Dendritic cell treated with granulocyte-macrophage colony-stimulating factor and Interleukin-4, amounts not matched to agents 40 ng/mL and 50 ng/mL, for 4 days (primary cell): ENCODE measurements at regions not wholly inside any gene's neighbourhood (a gene's known extent, or its start where the extent isn't known, plus 50 kb on each side); places are given as distances from the start of the nearest gene placed in this dataset.

ENCODE experiments used
- H3K27ac Mint-ChIP-seq: one replicate; pipeline ENCODE4 v1.8.0; 2022; ENCODE audit warnings: mild to moderate bottlenecking, mixed read lengths
- H3K27me3 Mint-ChIP-seq: one replicate; pipeline ENCODE4 v1.8.0; 2022; ENCODE audit warnings: mild to moderate bottlenecking, mixed read lengths
- H3K36me3 Mint-ChIP-seq: one replicate; pipeline ENCODE4 v1.8.0; 2022; ENCODE audit warnings: low read depth, mixed read lengths
- H3K4me1 Mint-ChIP-seq: one replicate; pipeline ENCODE4 v1.8.0; 2022; ENCODE audit warnings: low read depth, mixed read lengths
- H3K4me3 Mint-ChIP-seq: one replicate; pipeline ENCODE4 v1.8.0; 2022; ENCODE audit warnings: mild to moderate bottlenecking, moderate library complexity, mixed read lengths
- H3K9me3 Mint-ChIP-seq: one replicate; pipeline ENCODE4 v1.8.0; 2022; ENCODE audit warnings: mixed read lengths
- intact Hi-C: fragments of 100-400 bp; cut with micrococcal nuclease; formaldehyde crosslinking; loops from one replicate; pipeline ENCODE4 v1.15.0; 2022

- Mint-ChIP-seq H3K4me1 (no peaks in the 10 kb centered on the region), H3K4me3 (no peak overlapping the region), H3K36me3 (no peaks in the 10 kb centered on the region), H3K27ac (no peak overlapping the region), H3K9me3 (peaks cover 7% of the 10 kb centered on the region), H3K27me3 (no peaks in the 10 kb centered on the region)
- intact Hi-C loops, result no loop called here
These were observed 224.9 kb upstream of the FAT1 start for GRCh38 chr4:186948361-186949242.

- H3K27me3 Mint-ChIP-seq, result no peaks in the 10 kb centered on the region
- H3K36me3 Mint-ChIP-seq, result no peaks in the 10 kb centered on the region
- H3K4me3 Mint-ChIP-seq, result no peak overlapping the region
- H3K27ac Mint-ChIP-seq, result no peak overlapping the region
- H3K9me3 Mint-ChIP-seq, result peaks cover 19% of the 10 kb centered on the region
- H3K4me1 Mint-ChIP-seq, result no peaks in the 10 kb centered on the region
- intact Hi-C loops, result no loop called here
These were observed 226.2 kb upstream of the FAT1 start for GRCh38 chr4:186949847-186950246.

- Mint-ChIP-seq H3K36me3 (no peaks in the 10 kb centered on the region), H3K4me1 (no peaks in the 10 kb centered on the region), H3K4me3 (no peak overlapping the region), H3K27ac (no peak overlapping the region), H3K9me3 (peaks cover 32% of the 10 kb centered on the region), H3K27me3 (no peaks in the 10 kb centered on the region)
- intact Hi-C loops, result no loop called here
These were observed 229.1 kb upstream of the FAT1 start for GRCh38 chr4:186952709-186953108.

GRCh38 chr4:186953599-186954260 is 230.1 kb upstream of the FAT1 start:
- peaks cover 40% of the 10 kb centered on the region for H3K9me3 Mint-ChIP-seq
- H3K27me3 Mint-ChIP-seq, result no peaks in the 10 kb centered on the region
- intact Hi-C loops, result no loop called here
- H3K27ac Mint-ChIP-seq, result no peak overlapping the region
- no peaks in the 10 kb centered on the region for H3K4me1 Mint-ChIP-seq
- no peaks in the 10 kb centered on the region for H3K36me3 Mint-ChIP-seq
- no peak overlapping the region for H3K4me3 Mint-ChIP-seq

- intact Hi-C loops, result no loop called here
- peaks cover 40% of the 10 kb centered on the region for H3K9me3 Mint-ChIP-seq
- no peaks in the 10 kb centered on the region for H3K27me3 Mint-ChIP-seq
- H3K27ac Mint-ChIP-seq, result no peak overlapping the region
- no peak overlapping the region for H3K4me3 Mint-ChIP-seq
- no peaks in the 10 kb centered on the region for H3K4me1 Mint-ChIP-seq
- no peaks in the 10 kb centered on the region for H3K36me3 Mint-ChIP-seq
These were observed 230.9 kb upstream of the FAT1 start for GRCh38 chr4:186954509-186954908.

GRCh38 chr4:186954956-186955355 is 231.3 kb upstream of the FAT1 start:
- H3K27me3 Mint-ChIP-seq, result no peaks in the 10 kb centered on the region

GRCh38 chr4:186957952-186958555 is 234.4 kb upstream of the FAT1 start:
- Mint-ChIP-seq H3K27ac (no peak overlapping the region), H3K27me3 (no peaks in the 10 kb centered on the region), H3K4me3 (no peak overlapping the region), H3K9me3 (peaks cover 38% of the 10 kb centered on the region), H3K4me1 (no peaks in the 10 kb centered on the region), H3K36me3 (no peaks in the 10 kb centered on the region)
- intact Hi-C loops, result no loop called here

More at GRCh38 chr4:186954956-186955355, 231.3 kb upstream of the FAT1 start:
- Mint-ChIP-seq H3K4me3 (no peak overlapping the region), H3K4me1 (no peaks in the 10 kb centered on the region), H3K9me3 (peaks cover 40% of the 10 kb centered on the region), H3K36me3 (no peaks in the 10 kb centered on the region), H3K27ac (no peak overlapping the region)
- intact Hi-C loops, result no loop called here

GRCh38 chr4:186958726-186959350 is 235.2 kb upstream of the FAT1 start:
- no peaks in the 10 kb centered on the region for H3K36me3 Mint-ChIP-seq
- peaks cover 30% of the 10 kb centered on the region for H3K9me3 Mint-ChIP-seq
- H3K4me3 Mint-ChIP-seq, result no peak overlapping the region
- no peak overlapping the region for H3K27ac Mint-ChIP-seq
- no peaks in the 10 kb centered on the region for H3K4me1 Mint-ChIP-seq
- H3K27me3 Mint-ChIP-seq, result no peaks in the 10 kb centered on the region
- intact Hi-C loops, result no loop called here

GRCh38 chr4:186979961-186980745 is 256.5 kb upstream of the FAT1 start:
- Mint-ChIP-seq H3K4me3 (no peak overlapping the region), H3K9me3 (no peaks in the 10 kb centered on the region), H3K4me1 (no peaks in the 10 kb centered on the region), H3K36me3 (no peaks in the 10 kb centered on the region), H3K27ac (no peak overlapping the region), H3K27me3 (no peaks in the 10 kb centered on the region)
- intact Hi-C loops, result no loop called here

GRCh38 chr4:186981161-186981560 is 257.5 kb upstream of the FAT1 start:
- intact Hi-C loops, result no loop called here
- Mint-ChIP-seq H3K36me3 (no peaks in the 10 kb centered on the region), H3K4me3 (no peak overlapping the region), H3K9me3 (peaks cover 2% of the 10 kb centered on the region), H3K27ac (no peak overlapping the region), H3K4me1 (no peaks in the 10 kb centered on the region), H3K27me3 (no peaks in the 10 kb centered on the region)

- intact Hi-C loops, result no loop called here
- no peak overlapping the region for H3K4me3 Mint-ChIP-seq
- no peak overlapping the region for H3K27ac Mint-ChIP-seq
- H3K4me1 Mint-ChIP-seq, result no peaks in the 10 kb centered on the region
- H3K9me3 Mint-ChIP-seq, result peaks cover 12% of the 10 kb centered on the region
- no peaks in the 10 kb centered on the region for H3K27me3 Mint-ChIP-seq
- no peaks in the 10 kb centered on the region for H3K36me3 Mint-ChIP-seq
These were observed 258.5 kb upstream of the FAT1 start for GRCh38 chr4:186982160-186982559.

- no peaks in the 10 kb centered on the region for H3K36me3 Mint-ChIP-seq
- no peaks in the 10 kb centered on the region for H3K4me1 Mint-ChIP-seq
- intact Hi-C loops, result no loop called here
- H3K27me3 Mint-ChIP-seq, result no peaks in the 10 kb centered on the region
- no peak overlapping the region for H3K27ac Mint-ChIP-seq
- H3K9me3 Mint-ChIP-seq, result peaks cover 30% of the 10 kb centered on the region
- no peak overlapping the region for H3K4me3 Mint-ChIP-seq
These were observed 260.5 kb upstream of the FAT1 start for GRCh38 chr4:186984105-186984644.

GRCh38 chr4:186999686-187000085 is 276.0 kb upstream of the FAT1 start:
- H3K4me3 Mint-ChIP-seq, result no peak overlapping the region
- no peaks in the 10 kb centered on the region for H3K27me3 Mint-ChIP-seq
- H3K9me3 Mint-ChIP-seq, result no peaks in the 10 kb centered on the region
- no peaks in the 10 kb centered on the region for H3K4me1 Mint-ChIP-seq
- H3K36me3 Mint-ChIP-seq, result no peaks in the 10 kb centered on the region
- intact Hi-C loops, result no loop called here
- no peak overlapping the region for H3K27ac Mint-ChIP-seq
